Hepatocyte (in vitro differentiated cells): ENCODE measurements at regions not wholly inside any gene's neighbourhood (a gene's known extent, or its start where the extent isn't known, plus 50 kb on each side); places are given as distances from the start of the nearest gene placed in this dataset.

ENCODE experiments used
- EZH2 ChIP-seq: fragments of 200-600 bp; sonication (generic); IDR thresholded peaks from 2 replicates; pipeline ENCODE4 v1.6.1; 2016; ENCODE audit warnings: antibody characterized with exemption, mild to moderate bottlenecking, borderline replicate concordance
- TF ChIP-seq, protein P1 (sequence below): fragments of 200-600 bp; sonication (generic); IDR thresholded peaks from 2 replicates; pipeline ENCODE4 v1.5.1; 2016; ENCODE audit warnings: antibody characterized with exemption, mild to moderate bottlenecking; ENCODE audit not compliant: poor library complexity

DNA sequence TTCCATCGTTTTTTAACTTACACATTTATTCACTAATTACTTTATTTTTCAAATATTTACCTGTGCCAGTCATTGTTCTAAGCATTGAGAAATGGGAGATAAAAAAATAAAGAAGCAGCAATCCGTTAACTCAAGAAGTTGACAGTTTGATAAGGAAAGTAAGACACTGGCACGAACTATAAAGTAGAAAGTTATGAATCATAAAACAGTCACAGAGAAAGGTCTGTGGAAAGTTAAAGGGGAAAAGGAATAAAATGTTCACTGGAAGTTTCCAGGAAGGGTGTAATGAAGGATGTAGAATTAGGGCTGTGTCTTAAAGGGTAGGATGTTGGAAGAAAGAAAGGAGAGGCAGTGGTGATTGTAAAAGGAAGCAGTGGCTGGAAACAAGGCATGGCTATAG, 118.9 kb downstream of the RDH14 start:
- TF ChIP-seq, protein P1, sequence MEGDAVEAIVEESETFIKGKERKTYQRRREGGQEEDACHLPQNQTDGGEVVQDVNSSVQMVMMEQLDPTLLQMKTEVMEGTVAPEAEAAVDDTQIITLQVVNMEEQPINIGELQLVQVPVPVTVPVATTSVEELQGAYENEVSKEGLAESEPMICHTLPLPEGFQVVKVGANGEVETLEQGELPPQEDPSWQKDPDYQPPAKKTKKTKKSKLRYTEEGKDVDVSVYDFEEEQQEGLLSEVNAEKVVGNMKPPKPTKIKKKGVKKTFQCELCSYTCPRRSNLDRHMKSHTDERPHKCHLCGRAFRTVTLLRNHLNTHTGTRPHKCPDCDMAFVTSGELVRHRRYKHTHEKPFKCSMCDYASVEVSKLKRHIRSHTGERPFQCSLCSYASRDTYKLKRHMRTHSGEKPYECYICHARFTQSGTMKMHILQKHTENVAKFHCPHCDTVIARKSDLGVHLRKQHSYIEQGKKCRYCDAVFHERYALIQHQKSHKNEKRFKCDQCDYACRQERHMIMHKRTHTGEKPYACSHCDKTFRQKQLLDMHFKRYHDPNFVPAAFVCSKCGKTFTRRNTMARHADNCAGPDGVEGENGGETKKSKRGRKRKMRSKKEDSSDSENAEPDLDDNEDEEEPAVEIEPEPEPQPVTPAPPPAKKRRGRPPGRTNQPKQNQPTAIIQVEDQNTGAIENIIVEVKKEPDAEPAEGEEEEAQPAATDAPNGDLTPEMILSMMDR, result no peak
- TF ChIP-seq EZH2, result no peak
